Lower leg skin (tissue), 3 donors: ENCODE measurements at regions not wholly inside any gene's neighbourhood (a gene's known extent, or its start where the extent isn't known, plus 50 kb on each side); places are given as distances from the start of the nearest gene placed in this dataset.

ENCODE experiments used
- CTCF ChIP-seq, 3 donors: fragments of 450-650 bp; IDR thresholded peaks; one replicate each; pipeline ENCODE4 v1.5.1; 2016; ENCODE audit warnings: antibody characterized with exemption in 3 of 3, mild to moderate bottlenecking in 3 of 3, moderate library complexity in 2 of 3
- POLR2A ChIP-seq, 2 donors: fragments of 450-650 bp; IDR thresholded peaks; one replicate each; pipeline ENCODE4 v1.6.1; 2016 to 2017; ENCODE audit warnings: antibody characterized with exemption in 2 of 2, mild to moderate bottlenecking in 1 of 2, moderate library complexity in 1 of 2

- TF ChIP-seq CTCF (IDR thresholded peaks at IDR 0.05): no peak
- TF ChIP-seq POLR2A (IDR thresholded peaks at IDR 0.05): no peak
Observed at GRCh38 chr6:76165471-76166221, 93.2 kb upstream of the IMPG1 start.
